Activated T-cell treated with anti-CD3 and anti-CD28 coated beads, Interleukin-2, amount 50 U/mL, for 4 hours (primary cell): ENCODE measurements at regions not wholly inside any gene's neighbourhood (a gene's known extent, or its start where the extent isn't known, plus 50 kb on each side); places are given as distances from the start of the nearest gene placed in this dataset.

Source experiments
- ATAC-seq, 2 donors: fragments of 200-7000 bp; cut with Tn5 transposase; one replicate each; pipeline ENCODE4 v1.10.0; 2021
- DNase-seq: peaks from one replicate; pipeline ENCODE4 v3.0.0-alpha.2; 2020
- H3K27me3 Mint-ChIP-seq: one replicate; pipeline ENCODE4 v1.8.0; 2021; ENCODE audit warnings: low read depth, mixed read lengths
- H3K36me3 Mint-ChIP-seq: one replicate; pipeline ENCODE4 v1.8.0; 2022; ENCODE audit warnings: mixed read lengths; ENCODE audit not compliant: insufficient read depth
- H3K4me1 Mint-ChIP-seq: one replicate; pipeline ENCODE4 v1.8.0; 2021; ENCODE audit warnings: low read depth, mixed read lengths
- H3K4me3 Mint-ChIP-seq: one replicate; pipeline ENCODE4 v1.8.0; 2021; ENCODE audit warnings: mild to moderate bottlenecking, moderate library complexity, mixed read lengths
- H3K9me3 Mint-ChIP-seq: one replicate; pipeline ENCODE4 v1.8.0; 2021; ENCODE audit warnings: mixed read lengths

GRCh38 chr9:14466828-14467227, 152.9 kb upstream of the NFIB start:
- DNase-seq, result no peak
- H3K4me3 Mint-ChIP-seq, result no peak overlapping the region
- no peaks in the 10 kb centered on the region for H3K36me3 Mint-ChIP-seq
- peaks cover 1% of the 10 kb centered on the region for H3K27me3 Mint-ChIP-seq
- ATAC-seq, result no peak
- H3K9me3 Mint-ChIP-seq, result no peaks in the 10 kb centered on the region
- H3K4me1 Mint-ChIP-seq, result no peaks in the 10 kb centered on the region

DNA sequence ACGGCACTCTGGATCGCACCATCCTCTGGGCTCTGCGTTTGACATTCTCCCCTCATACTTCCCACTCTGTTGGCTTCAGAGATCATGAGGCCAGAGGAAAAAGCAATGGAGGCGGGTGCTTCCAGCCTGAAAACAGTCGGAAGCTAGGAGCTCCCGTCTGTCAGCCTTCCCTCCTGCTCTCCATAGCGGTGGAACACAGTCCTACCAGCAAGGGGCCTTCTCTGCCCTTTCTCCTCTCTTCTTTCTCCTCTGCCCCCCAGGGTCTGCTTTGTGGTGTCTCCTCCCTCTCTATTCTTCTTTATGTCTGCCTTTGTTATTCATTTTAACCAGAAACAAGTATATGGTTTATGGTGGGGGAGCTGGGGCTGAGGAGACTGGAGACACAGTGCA, 152.5 kb upstream of the NFIB start:
- DNase-seq, result no peak
- Mint-ChIP-seq H3K36me3 (no peaks in the 10 kb centered on the region), H3K4me1 (no peaks in the 10 kb centered on the region), H3K27me3 (no peaks in the 10 kb centered on the region), H3K4me3 (no peak overlapping the region), H3K9me3 (no peaks in the 10 kb centered on the region)
- no peak for ATAC-seq

DNA sequence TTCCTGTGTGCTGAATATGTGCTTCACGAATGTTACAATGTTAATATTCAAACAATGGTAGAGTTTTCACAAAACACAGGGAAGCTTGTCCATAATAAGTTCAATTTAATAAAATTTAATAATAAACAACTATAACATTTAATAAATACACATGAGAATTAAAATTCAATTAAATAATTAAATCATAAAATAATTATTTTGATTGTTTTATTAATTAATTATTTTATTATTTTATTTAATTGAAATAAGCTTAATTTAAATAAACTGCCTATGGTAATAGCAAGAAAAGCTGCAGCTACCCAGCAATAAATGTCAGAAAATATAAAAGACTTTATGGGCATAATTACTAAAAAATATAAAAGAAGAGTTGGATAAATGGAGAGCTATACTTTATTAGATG, 149.0 kb upstream of the NFIB start:
- Mint-ChIP-seq H3K4me3 (no peak overlapping the region), H3K27me3 (no peaks in the 10 kb centered on the region), H3K36me3 (no peaks in the 10 kb centered on the region), H3K9me3 (no peaks in the 10 kb centered on the region), H3K4me1 (no peaks in the 10 kb centered on the region)
- no peak for ATAC-seq
- DNase-seq, result no peak

- ATAC-seq (no peak), DNase-seq (no peak)
- Mint-ChIP-seq H3K4me3 (no peak overlapping the region), H3K9me3 (no peaks in the 10 kb centered on the region), H3K36me3 (no peaks in the 10 kb centered on the region), H3K4me1 (no peaks in the 10 kb centered on the region), H3K27me3 (peaks cover 6% of the 10 kb centered on the region)
Observed at GRCh38 chr9:14455243-14455642, 141.3 kb upstream of the NFIB start.

DNA sequence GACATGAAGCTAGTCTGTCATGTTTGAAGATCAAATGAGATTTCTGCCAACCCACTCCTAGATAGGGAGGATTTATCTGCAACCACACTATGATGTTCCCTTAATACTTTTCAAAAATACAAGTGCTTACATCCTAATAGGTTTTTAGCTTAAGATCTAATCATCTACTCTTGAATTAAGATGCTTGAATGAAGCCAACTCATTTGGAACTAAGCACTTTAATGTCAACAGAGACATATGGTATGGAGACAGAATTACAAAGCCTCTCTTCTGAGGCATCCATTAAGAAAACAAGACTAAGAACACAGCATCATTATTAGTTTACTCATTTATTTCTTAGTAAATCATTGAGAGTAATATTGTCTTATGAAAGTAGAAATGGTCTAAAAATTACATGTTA, 139.3 kb upstream of the NFIB start:
- Mint-ChIP-seq H3K9me3 (no peaks in the 10 kb centered on the region), H3K36me3 (no peaks in the 10 kb centered on the region), H3K4me1 (no peaks in the 10 kb centered on the region), H3K27me3 (peaks cover 9% of the 10 kb centered on the region), H3K4me3 (no peak overlapping the region)
- ATAC-seq, result no peak
- DNase-seq, result no peak

GRCh38 chr9:14452539-14452938, 138.6 kb upstream of the NFIB start:
- H3K27me3 Mint-ChIP-seq, result peaks cover 9% of the 10 kb centered on the region

GRCh38 chr9:14451949-14452348, 138.0 kb upstream of the NFIB start:
- ATAC-seq, result no peak
- Mint-ChIP-seq H3K27me3 (peaks cover 9% of the 10 kb centered on the region), H3K9me3 (peaks cover 2% of the 10 kb centered on the region), H3K4me3 (no peak overlapping the region), H3K36me3 (no peaks in the 10 kb centered on the region), H3K4me1 (no peaks in the 10 kb centered on the region)
- DNase-seq, result no peak

More at GRCh38 chr9:14452539-14452938, 138.6 kb upstream of the NFIB start:
- Mint-ChIP-seq H3K36me3 (no peaks in the 10 kb centered on the region), H3K4me1 (no peaks in the 10 kb centered on the region), H3K9me3 (no peaks in the 10 kb centered on the region), H3K4me3 (no peak overlapping the region)
- DNase-seq (no peak), ATAC-seq (no peak)

DNA sequence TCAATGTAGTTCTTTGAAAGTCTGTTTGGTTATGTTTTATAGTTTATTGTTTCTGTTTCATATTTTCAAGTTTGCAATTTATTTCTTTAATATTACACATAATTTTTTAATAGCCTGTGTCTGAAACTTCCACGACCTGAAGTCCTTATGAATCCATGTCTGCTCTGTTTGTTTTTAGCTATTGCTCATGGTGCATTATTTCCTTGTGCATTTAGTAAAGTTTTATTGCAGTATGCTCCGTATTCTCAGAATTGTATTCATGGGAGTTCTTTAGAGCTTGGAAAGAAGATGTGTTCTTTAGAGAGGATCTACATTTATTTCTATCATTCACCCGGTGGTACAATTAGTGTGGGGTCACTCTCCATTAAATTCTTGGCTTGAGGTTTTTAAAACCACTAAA, 133.2 kb upstream of the NFIB start:
- peaks cover 7% of the 10 kb centered on the region for H3K27me3 Mint-ChIP-seq
- H3K4me1 Mint-ChIP-seq, result no peaks in the 10 kb centered on the region
- H3K9me3 Mint-ChIP-seq, result peaks cover 2% of the 10 kb centered on the region
- no peak overlapping the region for H3K4me3 Mint-ChIP-seq
- no peaks in the 10 kb centered on the region for H3K36me3 Mint-ChIP-seq
- ATAC-seq (no peak), DNase-seq (no peak)

GRCh38 chr9:14445946-14446345, 132.0 kb upstream of the NFIB start:
- ATAC-seq (no peak), DNase-seq (no peak)
- Mint-ChIP-seq H3K9me3 (peaks cover 2% of the 10 kb centered on the region), H3K4me3 (no peak overlapping the region), H3K4me1 (no peaks in the 10 kb centered on the region), H3K27me3 (peaks cover 7% of the 10 kb centered on the region), H3K36me3 (no peaks in the 10 kb centered on the region)

DNA sequence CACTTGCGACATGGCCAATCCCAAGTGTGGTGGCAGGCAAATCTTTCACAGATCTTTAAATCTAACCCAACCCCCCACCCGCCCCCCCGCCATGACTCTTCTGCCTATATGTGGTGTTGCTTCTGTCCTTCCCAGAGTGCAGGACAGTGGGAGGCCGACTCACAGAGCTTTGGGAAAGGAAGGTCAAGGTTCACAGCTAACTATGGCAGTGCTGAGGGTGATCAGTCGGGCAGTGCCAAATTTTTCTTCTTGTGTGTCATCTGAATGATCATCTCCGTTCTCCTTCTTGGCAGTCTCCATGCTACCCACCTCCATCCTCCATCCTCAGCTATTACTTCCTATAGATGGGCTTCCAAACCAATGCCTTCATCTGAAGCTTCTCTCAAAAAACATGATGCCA, 129.0 kb upstream of the NFIB start:
- ATAC-seq (no peak), DNase-seq (no peak)
- Mint-ChIP-seq H3K27me3 (no peaks in the 10 kb centered on the region), H3K9me3 (peaks cover 2% of the 10 kb centered on the region), H3K4me3 (no peak overlapping the region), H3K4me1 (no peaks in the 10 kb centered on the region), H3K36me3 (no peaks in the 10 kb centered on the region)

GRCh38 chr9:14441976-14442651, 128.2 kb upstream of the NFIB start:
- H3K36me3 Mint-ChIP-seq, result no peaks in the 10 kb centered on the region
- DNase-seq, result no peak
- H3K4me3 Mint-ChIP-seq, result no peak overlapping the region
- H3K4me1 Mint-ChIP-seq, result no peaks in the 10 kb centered on the region
- ATAC-seq, result no peak
- H3K27me3 Mint-ChIP-seq, result peaks cover 3% of the 10 kb centered on the region
- peaks cover under 1% of the 10 kb centered on the region for H3K9me3 Mint-ChIP-seq

- H3K36me3 Mint-ChIP-seq, result no peaks in the 10 kb centered on the region
- ATAC-seq (no peak), DNase-seq (no peak)
- no peaks in the 10 kb centered on the region for H3K9me3 Mint-ChIP-seq
- peaks cover 10% of the 10 kb centered on the region for H3K27me3 Mint-ChIP-seq
- no peaks in the 10 kb centered on the region for H3K4me1 Mint-ChIP-seq
- no peak overlapping the region for H3K4me3 Mint-ChIP-seq
Observed at GRCh38 chr9:14441115-14441514, 127.2 kb upstream of the NFIB start.

DNA sequence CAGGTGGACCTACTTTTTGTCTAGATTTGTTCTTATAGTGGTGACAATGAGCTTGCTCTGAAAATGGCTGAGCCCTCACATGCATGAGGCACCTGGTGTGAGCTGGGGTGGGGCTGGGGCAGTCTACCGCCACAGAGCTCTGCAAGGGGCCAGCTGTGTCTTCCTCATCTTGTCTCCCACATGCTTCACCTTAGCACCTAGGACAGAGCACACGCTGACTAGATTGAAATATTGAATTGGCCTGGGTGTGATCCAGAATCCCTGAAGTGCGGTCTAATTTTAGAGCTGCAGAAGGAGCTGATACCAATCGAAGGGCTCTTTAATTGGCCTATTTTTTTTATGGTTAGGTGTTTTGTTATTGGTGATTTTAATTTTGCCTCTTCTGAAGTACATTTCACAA, 126.1 kb upstream of the NFIB start:
- H3K4me1 Mint-ChIP-seq, result no peaks in the 10 kb centered on the region
- H3K27me3 Mint-ChIP-seq, result peaks cover 12% of the 10 kb centered on the region
- ATAC-seq, result no peak
- no peak for DNase-seq
- no peaks in the 10 kb centered on the region for H3K9me3 Mint-ChIP-seq
- H3K36me3 Mint-ChIP-seq, result no peaks in the 10 kb centered on the region
- no peak overlapping the region for H3K4me3 Mint-ChIP-seq

GRCh38 chr9:14439555-14439954, 125.6 kb upstream of the NFIB start:
- DNase-seq (no peak), ATAC-seq (no peak)
- Mint-ChIP-seq H3K27me3 (peaks cover 12% of the 10 kb centered on the region), H3K4me1 (no peaks in the 10 kb centered on the region), H3K9me3 (no peaks in the 10 kb centered on the region), H3K4me3 (no peak overlapping the region), H3K36me3 (no peaks in the 10 kb centered on the region)

GRCh38 chr9:14438232-14439021, 124.5 kb upstream of the NFIB start:
- Mint-ChIP-seq H3K9me3 (no peaks in the 10 kb centered on the region), H3K36me3 (no peaks in the 10 kb centered on the region), H3K4me1 (no peaks in the 10 kb centered on the region), H3K4me3 (no peak overlapping the region), H3K27me3 (peaks cover 17% of the 10 kb centered on the region)
- DNase-seq (no peak), ATAC-seq (no peak)
